ENCODE measurements at regions not wholly inside any gene's neighbourhood (a gene's known extent, or its start where the extent isn't known, plus 50 kb on each side); places are given as distances from the start of the nearest gene placed in this dataset.

DNA sequence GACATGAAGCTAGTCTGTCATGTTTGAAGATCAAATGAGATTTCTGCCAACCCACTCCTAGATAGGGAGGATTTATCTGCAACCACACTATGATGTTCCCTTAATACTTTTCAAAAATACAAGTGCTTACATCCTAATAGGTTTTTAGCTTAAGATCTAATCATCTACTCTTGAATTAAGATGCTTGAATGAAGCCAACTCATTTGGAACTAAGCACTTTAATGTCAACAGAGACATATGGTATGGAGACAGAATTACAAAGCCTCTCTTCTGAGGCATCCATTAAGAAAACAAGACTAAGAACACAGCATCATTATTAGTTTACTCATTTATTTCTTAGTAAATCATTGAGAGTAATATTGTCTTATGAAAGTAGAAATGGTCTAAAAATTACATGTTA lies 139.3 kb upstream of the NFIB start:
- H2AFZ ChIP-seq (ENCODE audit: low read depth, low read length) = no peak overlapping the region

DNA sequence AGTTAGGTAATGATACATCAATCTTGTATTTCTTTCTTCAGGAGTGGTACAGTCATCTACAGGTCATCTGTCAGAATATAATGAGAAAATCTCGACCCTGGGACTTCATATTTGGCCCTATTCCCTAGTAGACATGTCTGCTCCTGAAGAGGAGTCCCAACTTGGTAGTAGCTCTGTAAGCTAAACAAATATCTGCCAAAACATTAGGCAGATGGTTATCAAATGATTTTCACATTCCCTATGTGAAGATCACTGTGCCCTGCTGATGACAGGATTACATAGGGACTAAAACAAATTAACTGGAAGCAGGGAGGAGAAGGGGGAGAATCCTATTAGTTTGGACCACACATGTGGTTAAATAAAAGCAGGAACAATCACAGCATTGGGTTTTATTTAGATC lies 138.6 kb upstream of the NFIB start:
- DNase-seq (ENCODE audit: low read depth) (no peak), FAIRE-seq (no peak)
- H3K36me3 Mint-ChIP-seq (ENCODE audit: low read depth, unreplicated experiment) = no peaks in the 10 kb centered on the region
- H3K36me3 ChIP-seq (ENCODE audit: insufficient read depth, low read length) = no peaks in the 10 kb centered on the region
- H3K27ac ChIP-seq (ENCODE audit: low read depth, low read length) = no peak overlapping the region
- H3K4me3 Mint-ChIP-seq (ENCODE audit: unreplicated experiment) = no peak overlapping the region
- no peak overlapping the region for H3K4me2 ChIP-seq (ENCODE audit: low read length)
- H3K4me1 ChIP-seq (ENCODE audit: insufficient read depth, low read length) = no peaks in the 10 kb centered on the region
- H3K27me3 Mint-ChIP-seq (ENCODE audit: low read depth, unreplicated experiment) = peaks cover 2% of the 10 kb centered on the region
- no peak overlapping the region for H3K4me3 ChIP-seq (ENCODE audit: insufficient read depth, low read depth, low read length)
- H3K27me3 ChIP-seq (ENCODE audit: insufficient read depth, low read length) = no peaks in the 10 kb centered on the region
- H3K4me1 Mint-ChIP-seq (ENCODE audit: low read depth, unreplicated experiment) = no peaks in the 10 kb centered on the region
- no peaks in the 10 kb centered on the region for H4K20me1 ChIP-seq (ENCODE audit: insufficient read depth, low read length)
- H3K9ac ChIP-seq (ENCODE audit: low read length) = no peak overlapping the region
- TF ChIP-seq, protein P1, sequence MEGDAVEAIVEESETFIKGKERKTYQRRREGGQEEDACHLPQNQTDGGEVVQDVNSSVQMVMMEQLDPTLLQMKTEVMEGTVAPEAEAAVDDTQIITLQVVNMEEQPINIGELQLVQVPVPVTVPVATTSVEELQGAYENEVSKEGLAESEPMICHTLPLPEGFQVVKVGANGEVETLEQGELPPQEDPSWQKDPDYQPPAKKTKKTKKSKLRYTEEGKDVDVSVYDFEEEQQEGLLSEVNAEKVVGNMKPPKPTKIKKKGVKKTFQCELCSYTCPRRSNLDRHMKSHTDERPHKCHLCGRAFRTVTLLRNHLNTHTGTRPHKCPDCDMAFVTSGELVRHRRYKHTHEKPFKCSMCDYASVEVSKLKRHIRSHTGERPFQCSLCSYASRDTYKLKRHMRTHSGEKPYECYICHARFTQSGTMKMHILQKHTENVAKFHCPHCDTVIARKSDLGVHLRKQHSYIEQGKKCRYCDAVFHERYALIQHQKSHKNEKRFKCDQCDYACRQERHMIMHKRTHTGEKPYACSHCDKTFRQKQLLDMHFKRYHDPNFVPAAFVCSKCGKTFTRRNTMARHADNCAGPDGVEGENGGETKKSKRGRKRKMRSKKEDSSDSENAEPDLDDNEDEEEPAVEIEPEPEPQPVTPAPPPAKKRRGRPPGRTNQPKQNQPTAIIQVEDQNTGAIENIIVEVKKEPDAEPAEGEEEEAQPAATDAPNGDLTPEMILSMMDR (IDR thresholded peaks at IDR 0.05; ENCODE audit: insufficient read depth, low read depth, low read length) = no peak
- TF ChIP-seq EZH2 (IDR thresholded peaks at IDR 0.05; ENCODE audit: insufficient read depth, low read length) = no peak
- no peak overlapping the region for H2AFZ ChIP-seq (ENCODE audit: low read depth, low read length)
- H3K9me3 ChIP-seq (ENCODE audit: insufficient read depth, low read depth, low read length) = no peaks in the 10 kb centered on the region
- H3K9me3 Mint-ChIP-seq (ENCODE audit: unreplicated experiment) = no peaks in the 10 kb centered on the region
- no peaks in the 10 kb centered on the region for H3K79me2 ChIP-seq (ENCODE audit: insufficient read depth, low read length)
- no peak overlapping the region for H3K27ac Mint-ChIP-seq (ENCODE audit: unreplicated experiment)

More for the DNA sequence above, 139.3 kb upstream of the NFIB start:
- Histone ChIP-seq H3K9ac (ENCODE audit: low read length) (no peak overlapping the region), H3K27me3 (ENCODE audit: insufficient read depth, low read length) (no peaks in the 10 kb centered on the region), H3K4me3 (ENCODE audit: insufficient read depth, low read depth, low read length) (no peak overlapping the region), H3K79me2 (ENCODE audit: insufficient read depth, low read length) (no peaks in the 10 kb centered on the region), H3K4me1 (ENCODE audit: insufficient read depth, low read length) (no peaks in the 10 kb centered on the region), H3K4me2 (ENCODE audit: low read length) (no peak overlapping the region), H3K9me3 (ENCODE audit: insufficient read depth, low read depth, low read length) (no peaks in the 10 kb centered on the region), H3K36me3 (ENCODE audit: insufficient read depth, low read length) (no peaks in the 10 kb centered on the region), H4K20me1 (ENCODE audit: insufficient read depth, low read length) (no peaks in the 10 kb centered on the region), H3K27ac (ENCODE audit: low read depth, low read length) (no peak overlapping the region)
- no peaks in the 10 kb centered on the region for H3K4me1 Mint-ChIP-seq (ENCODE audit: low read depth, unreplicated experiment)
- no peak overlapping the region for H3K27ac Mint-ChIP-seq (ENCODE audit: unreplicated experiment)
- H3K36me3 Mint-ChIP-seq (ENCODE audit: low read depth, unreplicated experiment) = no peaks in the 10 kb centered on the region
- TF ChIP-seq EZH2 (IDR thresholded peaks at IDR 0.05; ENCODE audit: insufficient read depth, low read length) = no peak
- TF ChIP-seq, protein P1 (IDR thresholded peaks at IDR 0.05; ENCODE audit: insufficient read depth, low read depth, low read length) = no peak
- DNase-seq (ENCODE audit: low read depth) = no peak
- no peak for FAIRE-seq
- peaks cover 2% of the 10 kb centered on the region for H3K27me3 Mint-ChIP-seq (ENCODE audit: low read depth, unreplicated experiment)
- no peak overlapping the region for H3K4me3 Mint-ChIP-seq (ENCODE audit: unreplicated experiment)
- no peaks in the 10 kb centered on the region for H3K9me3 Mint-ChIP-seq (ENCODE audit: unreplicated experiment)

DNA sequence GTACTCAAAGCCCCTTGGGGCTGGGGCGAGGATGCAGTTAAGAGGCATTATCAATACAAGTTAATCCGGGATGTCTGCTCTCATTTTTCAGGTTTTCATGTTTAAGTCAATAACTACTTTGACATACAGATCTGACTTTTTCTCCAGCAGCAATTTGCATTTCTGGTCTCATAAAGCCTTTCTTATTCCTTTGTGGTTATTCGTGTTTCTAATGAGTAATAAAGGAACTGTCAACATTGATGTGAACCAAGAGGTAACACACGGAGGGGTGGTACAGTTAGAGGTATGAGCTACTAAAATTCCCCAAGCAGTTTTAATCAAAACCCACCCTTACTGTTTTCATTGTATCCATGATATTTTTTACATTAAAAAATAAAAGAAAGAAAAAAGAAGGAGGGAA lies 138.0 kb upstream of the NFIB start:
- H3K27ac ChIP-seq (ENCODE audit: low read depth, low read length) = no peak overlapping the region
- Mint-ChIP-seq H3K4me3 (ENCODE audit: unreplicated experiment) (no peak overlapping the region), H3K4me1 (ENCODE audit: low read depth, unreplicated experiment) (no peaks in the 10 kb centered on the region), H3K27ac (ENCODE audit: unreplicated experiment) (no peak overlapping the region), H3K27me3 (ENCODE audit: low read depth, unreplicated experiment) (peaks cover 2% of the 10 kb centered on the region), H3K9me3 (ENCODE audit: unreplicated experiment) (no peaks in the 10 kb centered on the region), H3K36me3 (ENCODE audit: low read depth, unreplicated experiment) (no peaks in the 10 kb centered on the region)
- H4K20me1 ChIP-seq (ENCODE audit: insufficient read depth, low read length) = no peaks in the 10 kb centered on the region
- H3K79me2 ChIP-seq (ENCODE audit: insufficient read depth, low read length) = no peaks in the 10 kb centered on the region
- H3K9ac ChIP-seq (ENCODE audit: low read length) = no peak overlapping the region
- H3K36me3 ChIP-seq (ENCODE audit: insufficient read depth, low read length) = no peaks in the 10 kb centered on the region
- no peak overlapping the region for H3K4me3 ChIP-seq (ENCODE audit: insufficient read depth, low read depth, low read length)
- no peaks in the 10 kb centered on the region for H3K4me1 ChIP-seq (ENCODE audit: insufficient read depth, low read length)
- no peak for DNase-seq (ENCODE audit: low read depth)
- H3K9me3 ChIP-seq (ENCODE audit: insufficient read depth, low read depth, low read length) = no peaks in the 10 kb centered on the region
- no peak overlapping the region for H2AFZ ChIP-seq (ENCODE audit: low read depth, low read length)
- FAIRE-seq = no peak
- TF ChIP-seq, protein P1 (IDR thresholded peaks at IDR 0.05; ENCODE audit: insufficient read depth, low read depth, low read length) = no peak
- no peak for TF ChIP-seq EZH2 (IDR thresholded peaks at IDR 0.05; ENCODE audit: insufficient read depth, low read length)
- H3K4me2 ChIP-seq (ENCODE audit: low read length) = no peak overlapping the region
- H3K27me3 ChIP-seq (ENCODE audit: insufficient read depth, low read length) = no peaks in the 10 kb centered on the region
